IMR-90 (cell line): ENCODE measurements at regions not wholly inside any gene's neighbourhood (a gene's known extent, or its start where the extent isn't known, plus 50 kb on each side); places are given as distances from the start of the nearest gene placed in this dataset.

Experiments used
- ATAC-seq: fragments of 200-7000 bp; cut with Tn5 transposase; 2 replicates; pipeline ENCODE4 v1.9.1; 2020; ENCODE audit warnings: low read depth, mild to moderate bottlenecking, moderate library complexity
- BruUV-seq: library from RNA; stranded (reverse); fragments of 400-500 nt; replicated peaks from 2 replicates; lab custom pipeline; 2021; lab: Mats Ljungman, UMichigan
- CTCF ChIA-PET: fragments of 300-600 bp; formaldehyde crosslinking; extraction: SDS; loops from one replicate; lab custom pipeline; 2021; ENCODE audit warnings: antibody characterized with exemption; lab: Yijun Ruan, JAX
- POLR2A ChIA-PET: fragments of 300-600 bp; sonication (Branson Sonifier 250); formaldehyde crosslinking; loops from one replicate; lab custom pipeline; 2022; ENCODE audit warnings: antibody characterized with exemption; ENCODE audit not compliant: unreplicated experiment; lab: Charles Lee
- DNase-seq: peaks from one replicate; pipeline ENCODE4 v3.0.0; 2013
- H2AFZ ChIP-seq: replicated peaks from 2 replicates; pipeline ENCODE3; 2013; ENCODE audit warnings: low read length, mild to moderate bottlenecking; ENCODE audit not compliant: poor library complexity
- H2AK5ac ChIP-seq: 2 replicates; pipeline ENCODE4 v1.6.1; 2013; ENCODE audit warnings: low read depth, low read length, inconsistent platforms
- H2AK9ac ChIP-seq: replicated peaks from 2 replicates; pipeline ENCODE3; 2013; ENCODE audit warnings: mild to moderate bottlenecking, low read depth, low read length, moderate library complexity; ENCODE audit not compliant: poor library complexity
- H2BK120ac ChIP-seq: 2 replicates; pipeline ENCODE4 v1.6.1; 2013; ENCODE audit warnings: low read depth, low read length, inconsistent platforms
- H2BK15ac ChIP-seq: 3 replicates; pipeline ENCODE4 v1.6.1; 2013; ENCODE audit warnings: low read depth, low read length, inconsistent platforms
- H2BK20ac ChIP-seq: 2 replicates; pipeline ENCODE4 v1.6.1; 2013; ENCODE audit warnings: low read depth, mild to moderate bottlenecking, inconsistent platforms, low read length, moderate library complexity
- H2BK5ac ChIP-seq: 2 replicates; pipeline ENCODE4 v1.6.1; 2013; ENCODE audit warnings: mild to moderate bottlenecking, low read depth, low read length, inconsistent platforms; ENCODE audit not compliant: poor library complexity, severe bottlenecking
- H3K14ac ChIP-seq: replicated peaks from 2 replicates; pipeline ENCODE4 v1.6.1; 2013; ENCODE audit warnings: low read depth, low read length, inconsistent platforms
- H3K18ac ChIP-seq: 2 replicates; pipeline ENCODE4 v1.6.1; 2013; ENCODE audit warnings: low read depth, low read length, control low read depth
- H3K23ac ChIP-seq: 2 replicates; pipeline ENCODE4 v1.6.1; 2013; ENCODE audit warnings: low read depth, low read length, inconsistent platforms
- H3K27ac ChIP-seq: 2 replicates; pipeline ENCODE4 v1.5.1; 2013; ENCODE audit warnings: mild to moderate bottlenecking, control low read depth, low read length; ENCODE audit not compliant: insufficient read depth
- H3K27me3 ChIP-seq: 2 replicates; pipeline ENCODE4 v1.6.1; 2013; ENCODE audit warnings: low read length; ENCODE audit not compliant: control insufficient read depth, insufficient read depth
- H3K36me3 ChIP-seq: 2 replicates; pipeline ENCODE4 v1.6.1; 2013; ENCODE audit warnings: low read length, mixed read lengths; ENCODE audit not compliant: control insufficient read depth, insufficient read depth
- H3K4ac ChIP-seq: 2 replicates; pipeline ENCODE4 v1.6.1; 2013; ENCODE audit warnings: low read depth, low read length, inconsistent platforms
- H3K4me1 ChIP-seq: 2 replicates; pipeline ENCODE4 v1.6.1; 2013; ENCODE audit warnings: low read length, mixed read lengths; ENCODE audit not compliant: control insufficient read depth, insufficient read depth
- H3K4me2 ChIP-seq: 2 replicates; pipeline ENCODE4 v1.6.1; 2013; ENCODE audit warnings: low read depth, mild to moderate bottlenecking, control low read depth, low read length, moderate library complexity
- H3K4me3 ChIP-seq: 2 replicates; pipeline ENCODE4 v1.5.1; 2013; ENCODE audit warnings: low read depth, mild to moderate bottlenecking, control low read depth, low read length, moderate library complexity; ENCODE audit not compliant: insufficient read depth
- H3K56ac ChIP-seq: 2 replicates; pipeline ENCODE4 v1.6.1; 2013; ENCODE audit warnings: low read length, inconsistent platforms; ENCODE audit not compliant: insufficient read depth; ENCODE audit errors: extremely low read depth
- H3K79me1 ChIP-seq, 2 experiments: 2 replicates each; pipeline ENCODE4 v1.6.1; 2013; ENCODE audit warnings: low read length in 2 of 2, inconsistent platforms in 1 of 2, low read depth in 1 of 2
- H3K9ac ChIP-seq: 2 replicates; pipeline ENCODE4 v1.6.1; 2013; ENCODE audit warnings: low read depth, low read length, control low read depth
- H3K9me1 ChIP-seq: 2 replicates; pipeline ENCODE4 v1.6.1; 2013; ENCODE audit warnings: low read length, inconsistent platforms; ENCODE audit not compliant: insufficient read depth
- H3K9me3 ChIP-seq: 2 replicates; pipeline ENCODE4 v1.6.1; 2013; ENCODE audit warnings: low read length; ENCODE audit not compliant: control insufficient read depth, insufficient read depth
- H4K20me1 ChIP-seq: 2 replicates; pipeline ENCODE4 v1.6.1; 2013; ENCODE audit warnings: low read length, inconsistent platforms; ENCODE audit not compliant: insufficient read depth
- H4K5ac ChIP-seq: 2 replicates; pipeline ENCODE4 v1.6.1; 2013; ENCODE audit warnings: mild to moderate bottlenecking, low read depth, low read length, control low read depth
- H4K8ac ChIP-seq, 2 experiments: 2 replicates each; pipeline ENCODE4 v1.6.1; 2013; ENCODE audit warnings: low read depth in 2 of 2, low read length in 2 of 2, control low read depth in 1 of 2, inconsistent platforms in 1 of 2
- H4K91ac ChIP-seq: 2 replicates; pipeline ENCODE4 v1.6.1; 2013; ENCODE audit warnings: low read depth, low read length, inconsistent platforms; ENCODE audit not compliant: insufficient read depth
- BHLHE40 ChIP-seq: fragments of 150-350 bp; IDR thresholded peaks from 2 replicates; pipeline ENCODE4 v1.6.1; 2016; ENCODE audit warnings: mild to moderate bottlenecking, low read depth, low read length
- CEBPB ChIP-seq: IDR thresholded peaks from 2 replicates; pipeline ENCODE4 v1.6.1; 2012; ENCODE audit warnings: low read depth, low read length, improper control_type of control experiment
- CHD1 ChIP-seq: IDR thresholded peaks from 2 replicates; pipeline ENCODE4 v1.6.1; 2012; ENCODE audit warnings: low read depth, low read length, improper control_type of control experiment
- CTCF ChIP-seq: conservative IDR thresholded peaks from 2 replicates; pipeline ENCODE4 v1.5.1; 2012; ENCODE audit warnings: mild to moderate bottlenecking, low read depth, low read length, improper control_type of control experiment
- ELK1 ChIP-seq: fragments of 150-350 bp; IDR thresholded peaks from 2 replicates; pipeline ENCODE4 v1.6.1; 2016; ENCODE audit warnings: low read depth, mild to moderate bottlenecking, low read length, moderate library complexity, borderline replicate concordance
- FOS ChIP-seq: fragments of 150-350 bp; IDR thresholded peaks from 2 replicates; pipeline ENCODE4 v1.6.1; 2016; ENCODE audit warnings: low read depth, low read length
- MAFK ChIP-seq: IDR thresholded peaks from 2 replicates; pipeline ENCODE4 v1.6.1; 2012; ENCODE audit warnings: low read depth, low read length, improper control_type of control experiment
- MAZ ChIP-seq: IDR thresholded peaks from 2 replicates; pipeline ENCODE4 v1.6.1; 2012; ENCODE audit warnings: low read depth, mild to moderate bottlenecking, low read length, improper control_type of control experiment, moderate library complexity, borderline replicate concordance
- MXI1 ChIP-seq: IDR thresholded peaks from 2 replicates; pipeline ENCODE4 v1.6.1; 2012; ENCODE audit warnings: low read depth, mild to moderate bottlenecking, low read length, moderate library complexity, borderline replicate concordance
- NFE2L2 ChIP-seq: fragments of 150-350 bp; IDR thresholded peaks from 2 replicates; pipeline ENCODE4 v1.6.1; 2016; ENCODE audit warnings: low read depth, mild to moderate bottlenecking, low read length
- POLR2A ChIP-seq: IDR thresholded peaks from 2 replicates; pipeline ENCODE4 v1.6.1; 2012; ENCODE audit warnings: mild to moderate bottlenecking, low read depth, low read length
- RAD21 ChIP-seq: IDR thresholded peaks from 2 replicates; pipeline ENCODE4 v1.6.1; 2012; ENCODE audit warnings: low read length, improper control_type of control experiment
- RCOR1 ChIP-seq: IDR thresholded peaks from 2 replicates; pipeline ENCODE4 v1.6.1; 2012; ENCODE audit warnings: mild to moderate bottlenecking, low read length, improper control_type of control experiment; ENCODE audit not compliant: insufficient replicate concordance
- RFX5 ChIP-seq: IDR thresholded peaks from 2 replicates; pipeline ENCODE4 v1.8.0; 2012; ENCODE audit warnings: low read depth, mild to moderate bottlenecking, low read length, moderate library complexity
- SMC3 ChIP-seq: fragments of 150-350 bp; IDR thresholded peaks from 2 replicates; pipeline ENCODE4 v1.6.1; 2016; ENCODE audit warnings: low read depth, mild to moderate bottlenecking, antibody characterized with exemption, low read length, moderate library complexity
- USF2 ChIP-seq: fragments of 150-350 bp; IDR thresholded peaks from 2 replicates; pipeline ENCODE4 v1.6.1; 2017; ENCODE audit warnings: mild to moderate bottlenecking, antibody characterized with exemption, low read length, low read depth
- WGBS, 2 experiments: methylation state at CpG; one replicate each; pipeline versions ENCODE4 v1.1.5 to v1.1.7; 2013; ENCODE audit warnings: missing lambda C conversion rate in 2 of 2; ENCODE audit not compliant: insufficient read length in 1 of 2; ENCODE audit errors: extremely low coverage in 2 of 2; 5-methylcytosine and 5-hydroxymethylcytosine counted together
- dilution Hi-C: fragments of 300-500 bp; cut with HindIII; formaldehyde crosslinking; loops from one replicate; pipeline ENCODE4 v1.14.3; 2018; ENCODE audit warnings: low sequenced_read_pairs; ENCODE audit not compliant: unreplicated experiment
- in situ Hi-C: fragments of 300-500 bp; cut with MboI; formaldehyde crosslinking; loops from 3 replicates; pipeline ENCODE4 v1.14.3; 2019; ENCODE audit warnings: low sequenced_read_pairs, inconsistent platforms, mixed read lengths
- intact Hi-C: fragments of 100-400 bp; cut with micrococcal nuclease; formaldehyde crosslinking; loops from 2 replicates; pipeline ENCODE4 v1.10.0; 2022

GRCh38 chr10:33790521-33791271 lies 456.2 kb upstream of the NRP1 start:
- Histone ChIP-seq H3K9me1 (no peaks in the 10 kb centered on the region), H3K27ac (no peak overlapping the region), H2BK15ac (no peak overlapping the region), H2BK5ac (no peak overlapping the region), H3K56ac (no peak overlapping the region), H2AFZ (no peak overlapping the region), H4K8ac (no peak overlapping the region), H3K79me1 (no peaks in the 10 kb centered on the region), H3K27me3 (no peaks in the 10 kb centered on the region; the same call in 1 of the 2 replicates), H3K14ac (no peak overlapping the region), H3K36me3 (no peaks in the 10 kb centered on the region), H3K4me1 (no peaks in the 10 kb centered on the region), H3K4me2 (no peak overlapping the region), H4K91ac (no peak overlapping the region), H4K20me1 (no peaks in the 10 kb centered on the region), H3K18ac (no peak overlapping the region), H2AK9ac (no peak overlapping the region), H2BK20ac (no peak overlapping the region), H3K23ac (no peak overlapping the region), H2BK120ac (no peak overlapping the region), H3K9me3 (no peaks in the 10 kb centered on the region), H3K4ac (no peak overlapping the region), H2AK5ac (no peak overlapping the region), H4K5ac (no peak overlapping the region), H3K4me3 (no peak overlapping the region), H3K9ac (no peak overlapping the region)
- DNase-seq (no peak), ATAC-seq (no peak)
- WGBS, 2 experiments = 62% methylated on average over 3 of the region's 12 CpGs; no CpG with 5 or more reads in 1 of the 2 experiments
- TF ChIP-seq RCOR1 = no peak
- TF ChIP-seq USF2 = no peak
- no peak for TF ChIP-seq MAFK
- no peak for TF ChIP-seq MXI1
- TF ChIP-seq CEBPB = no peak
- TF ChIP-seq SMC3 = no peak
- no peak for TF ChIP-seq CHD1
- no peak for TF ChIP-seq RAD21
- TF ChIP-seq CTCF = no peak
- no peak for TF ChIP-seq MAZ
- no peak for TF ChIP-seq NFE2L2
- TF ChIP-seq ELK1 = no peak
- TF ChIP-seq BHLHE40 = no peak
- no peak for TF ChIP-seq RFX5
- TF ChIP-seq POLR2A = no peak
- no peak for TF ChIP-seq FOS
- dilution Hi-C loops (no loop called here), intact Hi-C loops (no loop called here), in situ Hi-C loops (loop anchor here (25.0 kb wide), 1 partner anchor 847 kb away; no protein-coding TSS in a partner anchor)
- CTCF ChIA-PET = no interaction called here
- POLR2A ChIA-PET = no interaction called here
- BruUV-seq = no TSS peak
